Naive thymus-derived CD4-positive, alpha-beta T cell (primary cell): ENCODE measurements at regions not wholly inside any gene's neighbourhood (a gene's known extent, or its start where the extent isn't known, plus 50 kb on each side); places are given as distances from the start of the nearest gene placed in this dataset.
A peak's percentile ranks its signal among the peaks of the same experiment; 100 is the strongest.

Source experiments
- ATAC-seq: fragments of 150-1000 bp; cut with Tn5 transposase; 2 replicates; pipeline ENCODE4 v1.10.0; 2021; ENCODE audit warnings: mild to moderate bottlenecking, moderate library complexity
- CTCF ChIA-PET: fragments of 350-600 bp; sonication (Branson Sonifier 250); formaldehyde crosslinking; loops from one replicate; lab custom pipeline; 2021; ENCODE audit warnings: antibody characterized with exemption; lab: Charles Lee
- POLR2A ChIA-PET: fragments of 350-600 bp; sonication (Branson Sonifier 250); formaldehyde crosslinking; loops from one replicate; lab custom pipeline; 2021; ENCODE audit warnings: antibody characterized with exemption, inconsistent platforms; lab: Charles Lee
- DNase-seq, 9 donors: peaks; one replicate each; pipeline versions ENCODE4 v3.0.0 to v3.0.0-alpha.2; 2020 to 2022; ENCODE audit warnings: mixed read lengths in 1 of 9
- H3K27ac ChIP-seq: one replicate; pipeline ENCODE4 v1.7.0; 2013; ENCODE audit warnings: mild to moderate bottlenecking, low read depth, low read length, moderate library complexity
- H3K27me3 ChIP-seq, 2 donors: one replicate each; pipeline ENCODE4 v1.7.0; 2013; ENCODE audit warnings: low read length in 2 of 2, mild to moderate bottlenecking in 2 of 2, moderate library complexity in 2 of 2; ENCODE audit not compliant: control insufficient read depth in 2 of 2, insufficient read depth in 2 of 2
- H3K36me3 ChIP-seq, 3 experiments: 1 replicate in 2 of 3; 2 replicates in 1 of 3; pipeline ENCODE4 v1.7.0; 2013; ENCODE audit warnings: low read length in 3 of 3, mild to moderate bottlenecking in 3 of 3, moderate library complexity in 1 of 3; ENCODE audit not compliant: insufficient read depth in 3 of 3, control insufficient read depth in 2 of 3
- H3K4me1 ChIP-seq, 2 donors: one replicate each; pipeline ENCODE4 v1.7.0; 2013; ENCODE audit warnings: low read length in 2 of 2, mild to moderate bottlenecking in 2 of 2, moderate library complexity in 1 of 2; ENCODE audit not compliant: control insufficient read depth in 2 of 2, insufficient read depth in 2 of 2
- H3K4me3 ChIP-seq: 2 replicates; pipeline ENCODE4 v1.7.0; 2013; ENCODE audit warnings: mild to moderate bottlenecking, low read length
- H3K9me3 ChIP-seq, 3 experiments: 1 replicate in 2 of 3; 2 replicates in 1 of 3; pipeline ENCODE4 v1.7.0; 2013; ENCODE audit warnings: low read length in 3 of 3; ENCODE audit not compliant: control insufficient read depth in 2 of 3
- H3K27ac Mint-ChIP-seq, 9 donors: one replicate each; pipeline ENCODE4 v1.8.0; 2020 to 2022; ENCODE audit warnings: mixed read lengths in 9 of 9, mild to moderate bottlenecking in 8 of 9, moderate library complexity in 5 of 9, inconsistent platforms in 2 of 9
- H3K27me3 Mint-ChIP-seq, 5 donors: one replicate each; pipeline ENCODE4 v1.8.0; 2021 to 2022; ENCODE audit warnings: mixed read lengths in 5 of 5, mild to moderate bottlenecking in 1 of 5
- H3K36me3 Mint-ChIP-seq, 5 donors: one replicate each; pipeline ENCODE4 v1.8.0; 2020 to 2022; ENCODE audit warnings: mixed read lengths in 5 of 5, mild to moderate bottlenecking in 3 of 5, inconsistent platforms in 1 of 5
- H3K4me1 Mint-ChIP-seq, 7 donors: one replicate each; pipeline ENCODE4 v1.8.0; 2020 to 2022; ENCODE audit warnings: mixed read lengths in 7 of 7, mild to moderate bottlenecking in 3 of 7, inconsistent platforms in 1 of 7
- H3K4me3 Mint-ChIP-seq, 10 donors: one replicate each; pipeline ENCODE4 v1.8.0; 2020 to 2022; ENCODE audit warnings: mild to moderate bottlenecking in 10 of 10, mixed read lengths in 10 of 10, moderate library complexity in 6 of 10, inconsistent platforms in 2 of 10
- H3K9me3 Mint-ChIP-seq, 11 donors: one replicate each; pipeline ENCODE4 v1.8.0; 2020 to 2022; ENCODE audit warnings: mixed read lengths in 11 of 11, mild to moderate bottlenecking in 4 of 11, inconsistent platforms in 1 of 11, moderate library complexity in 1 of 11
- intact Hi-C, 2 donors: fragments of 100-400 bp; cut with micrococcal nuclease; formaldehyde crosslinking; loops; one replicate each; pipeline ENCODE4 v1.15.1; 2023

DNA sequence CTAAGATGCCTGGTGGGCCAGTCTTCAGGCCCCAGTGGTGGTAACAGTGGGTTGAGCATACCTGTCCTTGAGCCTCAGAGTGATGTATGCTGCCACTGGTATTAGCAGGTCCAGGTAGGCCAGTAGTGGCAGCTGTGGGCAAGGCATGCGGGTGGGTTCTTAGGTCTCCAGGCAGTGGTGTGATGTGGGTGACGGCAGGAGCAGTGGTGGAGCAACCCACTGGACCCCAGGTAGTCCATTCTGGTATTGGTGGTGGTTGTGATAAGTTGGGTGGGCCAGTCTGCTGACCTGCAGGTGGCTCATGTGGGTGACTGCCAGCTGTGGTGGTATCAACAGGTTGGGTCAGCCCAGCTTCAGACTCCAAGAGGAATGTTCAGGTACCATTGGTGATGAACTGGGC lies 165.0 kb upstream of the GORAB start:
- H3K36me3 Mint-ChIP-seq: peaks cover 0 to 6% (median 0%) of the 10 kb centered on the region in 5 donors
- H3K9me3 Mint-ChIP-seq: peaks cover 0 to 47% (median 10%) of the 10 kb centered on the region in 11 donors
- H3K27ac ChIP-seq: no peak overlapping the region
- H3K36me3 ChIP-seq: no peaks in the 10 kb centered on the region
- H3K27me3 ChIP-seq: no peaks in the 10 kb centered on the region
- DNase-seq (no peak), ATAC-seq (no peak)
- no peaks in the 10 kb centered on the region for H3K9me3 ChIP-seq
- no peak overlapping the region for H3K27ac Mint-ChIP-seq
- H3K4me3 ChIP-seq: no peak overlapping the region
- intact Hi-C loops: no loop called here
- ChIA-PET CTCF (no interaction called here), POLR2A (no interaction called here)
- H3K4me3 Mint-ChIP-seq: no peak overlapping the region
- peaks cover 0 to 18% (median 17%) of the 10 kb centered on the region in 5 donors for H3K27me3 Mint-ChIP-seq
- H3K4me1 ChIP-seq: no peaks in the 10 kb centered on the region
- H3K4me1 Mint-ChIP-seq: peaks cover 0 to 1% (median 0%) of the 10 kb centered on the region in 7 donors

DNA sequence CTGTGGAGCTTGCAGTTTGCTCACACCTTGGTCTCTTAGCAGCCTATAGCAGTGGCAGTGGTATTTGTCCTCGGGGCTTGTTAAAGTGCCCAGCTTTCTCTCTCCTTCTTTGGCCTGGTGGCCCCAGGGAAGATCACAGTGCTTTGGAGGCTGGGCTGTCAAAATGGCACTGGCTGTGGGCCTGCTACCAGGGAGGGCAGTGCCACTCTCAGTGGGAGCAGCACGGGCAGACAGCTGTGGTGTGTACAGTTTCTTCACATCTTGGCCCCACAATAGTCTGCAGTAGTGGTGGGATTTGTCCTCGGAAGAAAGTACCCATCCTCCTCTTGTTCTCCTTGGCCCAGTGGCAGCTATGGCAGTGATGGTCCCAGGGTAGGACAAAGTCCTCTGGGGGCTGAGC lies 164.4 kb upstream of the GORAB start:
- H3K27me3 Mint-ChIP-seq: peaks cover 0 to 18% (median 17%) of the 10 kb centered on the region in 5 donors
- H3K9me3 Mint-ChIP-seq: peaks cover 0 to 42% (median 10%) of the 10 kb centered on the region in 11 donors
- CTCF ChIA-PET: no interaction called here
- no peak overlapping the region for H3K27ac Mint-ChIP-seq
- POLR2A ChIA-PET: no interaction called here
- peaks cover 0 to 1% (median 0%) of the 10 kb centered on the region in 7 donors for H3K4me1 Mint-ChIP-seq
- no peak overlapping the region for H3K4me3 Mint-ChIP-seq
- Histone ChIP-seq H3K36me3 (no peaks in the 10 kb centered on the region), H3K27me3 (no peaks in the 10 kb centered on the region), H3K4me1 (no peaks in the 10 kb centered on the region), H3K4me3 (no peak overlapping the region), H3K27ac (no peak overlapping the region), H3K9me3 (no peaks in the 10 kb centered on the region)
- no peak for DNase-seq
- intact Hi-C loops: no loop called here
- ATAC-seq: no peak
- peaks cover 0 to 6% (median 0%) of the 10 kb centered on the region in 5 donors for H3K36me3 Mint-ChIP-seq

DNA sequence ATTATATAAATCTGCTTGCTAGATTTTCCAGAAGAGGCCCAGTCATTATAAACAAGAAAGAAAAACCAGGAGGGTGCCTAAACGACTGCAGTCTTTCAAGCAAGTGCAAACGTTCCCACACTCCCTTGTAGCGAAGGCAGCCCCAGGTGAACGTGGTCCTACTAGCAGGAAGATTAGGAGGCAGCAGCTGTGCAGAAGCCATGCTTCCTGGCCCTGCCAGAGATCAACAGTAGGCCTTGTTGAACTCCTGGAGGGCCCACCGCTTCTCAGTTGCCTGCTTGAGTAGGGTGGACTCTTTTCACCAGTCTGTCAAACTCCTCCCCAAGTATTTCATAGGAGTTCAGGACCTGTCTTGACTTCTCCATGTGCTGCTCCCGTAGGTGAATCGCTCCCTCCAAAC lies 163.0 kb upstream of the GORAB start:
- Histone ChIP-seq H3K27me3 (no peaks in the 10 kb centered on the region), H3K4me1 (no peaks in the 10 kb centered on the region), H3K27ac (no peak overlapping the region), H3K36me3 (no peaks in the 10 kb centered on the region), H3K4me3 (no peak overlapping the region), H3K9me3 (no peaks in the 10 kb centered on the region)
- ATAC-seq: no peak
- CTCF ChIA-PET: no interaction called here
- intact Hi-C loops: no loop called here
- no peak overlapping the region for H3K27ac Mint-ChIP-seq
- no peak for DNase-seq
- H3K4me1 Mint-ChIP-seq: peaks cover 0 to 1% (median 0%) of the 10 kb centered on the region in 7 donors
- H3K27me3 Mint-ChIP-seq: peaks cover 0 to 18% (median 17%) of the 10 kb centered on the region in 5 donors
- H3K4me3 Mint-ChIP-seq: no peak overlapping the region
- peaks cover 0 to 6% (median 0%) of the 10 kb centered on the region in 5 donors for H3K36me3 Mint-ChIP-seq
- POLR2A ChIA-PET: no interaction called here
- H3K9me3 Mint-ChIP-seq: peaks cover 0 to 30% (median 10%) of the 10 kb centered on the region in 11 donors

DNA sequence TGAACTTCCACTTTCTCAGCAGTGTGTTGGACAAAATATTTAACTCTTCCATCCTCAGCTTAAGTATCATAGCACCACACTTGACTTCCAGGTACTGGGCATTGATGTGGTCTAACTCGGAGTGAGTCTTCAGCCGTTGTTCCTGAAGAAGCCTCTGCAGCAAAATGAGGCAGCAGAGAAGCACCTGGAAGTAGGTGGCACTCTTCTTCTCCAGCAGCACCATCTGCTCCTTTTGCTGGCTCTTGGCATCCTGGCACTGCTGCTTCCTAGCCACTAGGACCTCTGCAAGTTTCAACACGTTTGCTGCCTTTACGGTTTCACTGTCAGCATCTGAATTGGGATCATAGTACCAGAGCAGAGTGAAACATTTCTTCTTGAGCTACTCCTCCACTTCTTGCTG lies 162.5 kb upstream of the GORAB start:
- Histone ChIP-seq H3K36me3 (no peaks in the 10 kb centered on the region), H3K4me3 (no peak overlapping the region), H3K9me3 (no peaks in the 10 kb centered on the region), H3K27ac (no peak overlapping the region), H3K27me3 (no peaks in the 10 kb centered on the region), H3K4me1 (no peaks in the 10 kb centered on the region)
- Mint-ChIP-seq H3K36me3 (peaks cover 0 to 6% (median 0%) of the 10 kb centered on the region in 5 donors), H3K4me3 (peak overlapping the region in 1 of 10 donors; percentile 14), H3K4me1 (no peaks in the 10 kb centered on the region), H3K9me3 (peaks cover 0 to 26% (median 10%) of the 10 kb centered on the region in 11 donors), H3K27ac (no peak overlapping the region), H3K27me3 (peaks cover 0 to 18% (median 17%) of the 10 kb centered on the region in 5 donors)
- POLR2A ChIA-PET: no interaction called here
- DNase-seq: no peak
- no peak for ATAC-seq
- CTCF ChIA-PET: no interaction called here
- intact Hi-C loops: no loop called here

DNA sequence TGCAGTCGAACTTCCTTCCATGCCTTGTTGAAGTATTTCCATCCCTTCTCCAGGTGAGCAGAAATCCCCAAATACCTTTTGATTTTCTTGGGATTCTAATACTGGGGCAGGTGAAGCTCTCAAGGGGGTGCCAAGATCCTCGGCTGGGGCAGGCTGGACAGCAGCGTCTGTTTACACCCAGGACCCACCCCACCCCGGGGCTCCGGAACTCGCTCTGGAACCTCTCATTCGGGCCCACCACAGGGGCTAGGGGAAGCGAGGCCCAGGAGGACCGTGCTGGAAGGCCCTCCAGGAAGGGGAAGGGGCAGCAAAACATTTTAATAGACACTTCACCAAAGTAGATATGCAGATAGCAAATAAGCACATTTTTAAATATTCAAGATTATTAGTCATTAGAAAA lies 161.9 kb upstream of the GORAB start:
- Mint-ChIP-seq H3K27ac (no peak overlapping the region), H3K4me3 (no peak overlapping the region), H3K4me1 (no peaks in the 10 kb centered on the region), H3K27me3 (peaks cover 0 to 22% (median 17%) of the 10 kb centered on the region in 5 donors), H3K36me3 (peaks cover 0 to 6% (median 0%) of the 10 kb centered on the region in 5 donors), H3K9me3 (peaks cover 0 to 21% (median 10%) of the 10 kb centered on the region in 11 donors)
- Histone ChIP-seq H3K9me3 (no peaks in the 10 kb centered on the region), H3K4me1 (no peaks in the 10 kb centered on the region), H3K36me3 (no peaks in the 10 kb centered on the region), H3K27ac (no peak overlapping the region), H3K4me3 (no peak overlapping the region), H3K27me3 (no peaks in the 10 kb centered on the region)
- ATAC-seq (no peak), DNase-seq (no peak)
- ChIA-PET CTCF (no interaction called here), POLR2A (no interaction called here)
- intact Hi-C loops: no loop called here

DNA sequence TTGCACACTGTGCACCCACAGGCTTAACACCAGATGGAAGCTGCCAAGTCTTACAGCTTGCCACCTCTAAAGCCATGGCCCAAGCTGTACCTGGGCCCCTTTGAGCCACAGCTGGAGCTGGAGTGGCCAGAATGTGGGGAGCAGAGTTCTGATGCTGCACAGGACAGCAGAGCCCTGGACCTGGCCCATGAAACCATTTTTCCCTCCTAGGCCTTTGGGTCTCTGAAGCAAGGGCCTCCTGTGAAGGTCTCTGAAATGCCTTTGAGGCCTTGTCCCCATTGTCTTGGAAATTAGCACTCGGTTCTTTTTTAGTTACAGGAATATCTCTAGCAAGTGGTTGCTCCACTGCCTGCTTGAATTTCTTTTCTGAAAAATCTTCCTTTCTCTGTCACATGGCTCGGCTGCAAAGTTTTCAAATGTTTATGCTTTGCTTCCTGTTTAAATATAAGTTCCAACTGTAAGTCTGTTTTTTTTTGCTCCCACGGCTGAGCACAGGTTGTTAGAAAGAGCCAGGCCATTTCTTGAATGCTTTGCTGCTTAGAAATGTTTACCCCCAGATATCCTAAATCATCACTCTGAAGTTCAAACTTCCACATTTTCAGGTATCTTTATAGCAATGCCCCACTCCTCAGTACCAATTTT lies 156.8 kb upstream of the GORAB start:
- intact Hi-C loops: no loop called here
- Mint-ChIP-seq H3K9me3 (peaks cover 0 to 14% (median 0%) of the 10 kb centered on the region in 11 donors), H3K4me1 (no peaks in the 10 kb centered on the region), H3K27me3 (peaks cover 0 to 5% (median 0%) of the 10 kb centered on the region in 5 donors), H3K4me3 (no peak overlapping the region), H3K27ac (no peak overlapping the region), H3K36me3 (no peaks in the 10 kb centered on the region)
- no peaks in the 10 kb centered on the region for H3K27me3 ChIP-seq
- ATAC-seq (no peak), DNase-seq (no peak)
- no peak overlapping the region for H3K27ac ChIP-seq
- no peaks in the 10 kb centered on the region for H3K9me3 ChIP-seq
- H3K36me3 ChIP-seq: no peaks in the 10 kb centered on the region
- no peak overlapping the region for H3K4me3 ChIP-seq
- H3K4me1 ChIP-seq: no peaks in the 10 kb centered on the region
- POLR2A ChIA-PET: no interaction called here
- CTCF ChIA-PET: no interaction called here

DNA sequence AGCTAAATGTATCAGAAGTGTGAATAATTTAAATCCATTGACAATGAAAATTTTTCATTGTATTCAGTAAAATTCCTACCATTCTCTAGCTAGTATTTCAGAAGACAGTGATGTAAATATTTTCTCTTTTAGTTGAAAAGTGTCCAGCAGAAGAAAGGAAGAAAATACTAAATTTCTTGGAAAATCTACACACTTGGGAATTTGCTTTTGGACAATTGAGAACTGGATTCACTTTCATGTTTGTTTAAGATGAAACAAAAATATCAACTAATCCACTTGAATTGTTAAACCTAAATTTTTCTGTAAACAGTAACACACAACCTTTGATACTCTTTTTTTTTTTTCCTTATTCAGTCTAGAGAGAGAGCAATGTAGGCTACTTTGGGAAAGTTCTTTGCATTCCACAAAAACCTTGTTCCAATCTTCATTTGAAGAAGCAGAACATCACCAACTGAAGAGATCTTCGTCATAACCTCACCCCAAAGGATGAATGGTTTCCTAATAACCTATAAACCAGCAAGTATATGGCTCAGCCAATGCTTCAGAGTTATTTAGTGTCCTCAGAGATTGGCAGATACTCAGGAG lies 155.1 kb upstream of the GORAB start:
- intact Hi-C loops: no loop called here
- no peak for DNase-seq
- H3K27me3 ChIP-seq: no peaks in the 10 kb centered on the region
- Mint-ChIP-seq H3K4me3 (no peak overlapping the region), H3K27ac (no peak overlapping the region), H3K9me3 (peaks cover 0 to 15% (median 0%) of the 10 kb centered on the region in 11 donors), H3K36me3 (no peaks in the 10 kb centered on the region), H3K4me1 (no peaks in the 10 kb centered on the region), H3K27me3 (peaks cover 0 to 4% (median 0%) of the 10 kb centered on the region in 5 donors)
- no peaks in the 10 kb centered on the region for H3K9me3 ChIP-seq
- ChIA-PET POLR2A (no interaction called here), CTCF (no interaction called here)
- no peaks in the 10 kb centered on the region for H3K36me3 ChIP-seq
- H3K4me3 ChIP-seq: no peak overlapping the region
- ATAC-seq: no peak
- no peak overlapping the region for H3K27ac ChIP-seq
- no peaks in the 10 kb centered on the region for H3K4me1 ChIP-seq
